NCI-H69 (cell line): ENCODE measurements at regions not wholly inside any gene's neighbourhood (a gene's known extent, or its start where the extent isn't known, plus 50 kb on each side); places are given as distances from the start of the nearest gene placed in this dataset.

Experiments used
- DNase-seq: peaks from one replicate; lab custom pipeline; 2025; lab: John Stamatoyannopoulos, UW

GRCh38 chr11:105193260-105193659 lies 53.7 kb upstream of the CARD18 start:
- DNase-seq: no peak

GRCh38 chr11:105192115-105192514 lies 52.5 kb upstream of the CARD18 start:
- no peak for DNase-seq

GRCh38 chr11:105189581-105189980 lies 50.0 kb upstream of the CARD18 start:
- DNase-seq: no peak
